ENCODE measurements at regions not wholly inside any gene's neighbourhood (a gene's known extent, or its start where the extent isn't known, plus 50 kb on each side); places are given as distances from the start of the nearest gene placed in this dataset.

DNA sequence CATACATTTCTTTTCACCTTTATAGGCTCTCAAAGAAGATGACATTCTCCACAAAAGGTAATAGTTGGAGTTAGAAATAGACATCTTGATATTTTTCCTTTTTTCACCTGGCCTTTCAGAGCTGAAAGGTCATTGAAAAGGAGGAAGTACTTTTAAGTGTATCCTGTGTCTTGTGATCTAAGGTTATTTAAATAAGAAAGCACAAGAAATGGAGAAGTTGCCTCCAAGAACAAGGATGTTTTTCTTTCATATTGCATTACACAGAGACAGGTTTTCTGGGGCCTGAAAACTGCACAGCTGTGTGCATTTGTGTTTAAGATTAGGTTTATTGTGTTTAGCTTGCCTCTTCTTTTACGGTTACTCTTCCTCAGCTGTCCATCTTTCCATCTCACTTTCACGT is 103.4 kb upstream of the SEMA3D start:
- no peak for TF ChIP-seq CTCF (IDR thresholded peaks at IDR 0.05; ENCODE audit: low read length)
- no peak for TF ChIP-seq EZH2 (IDR thresholded peaks at IDR 0.05; ENCODE audit: borderline replicate concordance, low read length)

Measured in OCI-LY1 (cell line).